ENCODE measurements at regions not wholly inside any gene's neighbourhood (a gene's known extent, or its start where the extent isn't known, plus 50 kb on each side); places are given as distances from the start of the nearest gene placed in this dataset.

- no peak for TF ChIP-seq CTCF (IDR thresholded peaks at IDR 0.05)
- TF ChIP-seq POLR2AphosphoS5 (IDR thresholded peaks at IDR 0.05; ENCODE audit: low read depth, low read length) = no peak
- no peak for TF ChIP-seq TCF7L2 (IDR thresholded peaks at IDR 0.05; ENCODE audit: low read depth, low read length)
Measured at GRCh38 chr11:103851166-103851651, 185.2 kb upstream of the DDI1 start.
